Body of pancreas (tissue), 4 donors: ENCODE measurements at regions not wholly inside any gene's neighbourhood (a gene's known extent, or its start where the extent isn't known, plus 50 kb on each side); places are given as distances from the start of the nearest gene placed in this dataset.
"Not testable (repeated sequence)": the region's sequence is repeated elsewhere in the genome, so short reads cannot be mapped to it uniquely, and the experiment has no call there.

Experiments
- POLR2A ChIP-seq, 3 donors: fragments of 450-650 bp; IDR thresholded peaks; one replicate each; pipeline ENCODE4 v1.6.1; 2016; ENCODE audit warnings: antibody characterized with exemption in 3 of 3, mild to moderate bottlenecking in 2 of 3
- TF ChIP-seq, protein P1 (sequence below), 7 experiments: fragments of 450-650 bp in 4 of 7; fragments of 200-600 bp in 3 of 7; sonication (generic) in 3 of 7; IDR thresholded peaks; one replicate each; pipeline ENCODE4 v1.5.1; 2016 to 2019; ENCODE audit warnings: antibody characterized with exemption in 7 of 7

DNA sequence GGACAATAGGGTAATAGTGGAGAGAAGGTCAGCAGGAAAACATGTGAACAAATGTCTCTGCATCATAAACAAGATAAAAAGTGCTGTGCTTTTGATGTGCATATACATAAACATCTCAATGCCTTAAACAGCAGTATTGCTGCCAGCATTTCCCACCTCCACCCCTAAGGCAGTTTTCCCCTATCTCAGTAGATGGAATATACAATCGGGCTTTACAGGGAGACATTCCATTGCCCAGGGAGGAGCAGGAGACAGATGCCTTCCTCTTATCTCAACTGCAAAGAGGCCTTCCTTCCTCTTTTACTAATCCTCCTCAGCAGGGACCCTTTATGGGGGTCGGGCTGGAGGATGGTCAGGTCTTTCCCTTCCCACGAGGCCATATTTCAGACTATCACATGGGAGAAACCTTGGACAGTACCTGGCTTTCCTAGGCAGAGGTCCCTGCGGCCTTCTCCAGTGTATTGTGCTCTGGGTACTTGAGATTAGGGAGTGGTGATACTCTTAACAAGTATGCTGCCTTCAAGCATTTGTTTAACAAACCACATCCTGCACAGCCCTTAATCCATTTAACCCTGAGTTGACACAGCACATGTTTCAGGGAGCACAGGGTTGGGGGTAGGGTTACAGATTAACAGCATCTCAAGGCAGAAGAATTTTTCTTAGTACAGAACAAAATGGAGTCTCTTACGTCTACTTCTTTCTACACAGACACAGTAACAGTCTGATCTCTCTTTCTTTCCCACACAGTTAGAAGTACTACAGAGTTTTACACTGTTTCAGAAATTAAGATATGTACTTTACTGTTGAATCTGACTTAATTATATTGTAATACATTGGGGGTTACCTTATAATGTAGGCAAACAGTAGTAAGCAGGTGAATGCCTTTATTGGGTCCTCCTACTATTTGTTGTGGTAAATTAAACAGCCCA lies 189.4 kb downstream of the ALX1 start:
- TF ChIP-seq, protein P1, sequence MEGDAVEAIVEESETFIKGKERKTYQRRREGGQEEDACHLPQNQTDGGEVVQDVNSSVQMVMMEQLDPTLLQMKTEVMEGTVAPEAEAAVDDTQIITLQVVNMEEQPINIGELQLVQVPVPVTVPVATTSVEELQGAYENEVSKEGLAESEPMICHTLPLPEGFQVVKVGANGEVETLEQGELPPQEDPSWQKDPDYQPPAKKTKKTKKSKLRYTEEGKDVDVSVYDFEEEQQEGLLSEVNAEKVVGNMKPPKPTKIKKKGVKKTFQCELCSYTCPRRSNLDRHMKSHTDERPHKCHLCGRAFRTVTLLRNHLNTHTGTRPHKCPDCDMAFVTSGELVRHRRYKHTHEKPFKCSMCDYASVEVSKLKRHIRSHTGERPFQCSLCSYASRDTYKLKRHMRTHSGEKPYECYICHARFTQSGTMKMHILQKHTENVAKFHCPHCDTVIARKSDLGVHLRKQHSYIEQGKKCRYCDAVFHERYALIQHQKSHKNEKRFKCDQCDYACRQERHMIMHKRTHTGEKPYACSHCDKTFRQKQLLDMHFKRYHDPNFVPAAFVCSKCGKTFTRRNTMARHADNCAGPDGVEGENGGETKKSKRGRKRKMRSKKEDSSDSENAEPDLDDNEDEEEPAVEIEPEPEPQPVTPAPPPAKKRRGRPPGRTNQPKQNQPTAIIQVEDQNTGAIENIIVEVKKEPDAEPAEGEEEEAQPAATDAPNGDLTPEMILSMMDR (IDR thresholded peaks at IDR 0.05), result not testable (repeated sequence)
- not testable (repeated sequence) for TF ChIP-seq POLR2A (IDR thresholded peaks at IDR 0.05)
